Right cardiac atrium (tissue), 5 donors: ENCODE measurements at regions not wholly inside any gene's neighbourhood (a gene's known extent, or its start where the extent isn't known, plus 50 kb on each side); places are given as distances from the start of the nearest gene placed in this dataset.
"Not testable (repeated sequence)": the region's sequence is repeated elsewhere in the genome, so short reads cannot be mapped to it uniquely, and the experiment has no call there.

Experiments
- ATAC-seq, 2 donors: fragments of 200-7000 bp; cut with Tn5 transposase; one replicate each; pipeline versions ENCODE4 v1.8.0 to v1.9.1; 2020; ENCODE audit warnings: moderate library complexity in 2 of 2, mild to moderate bottlenecking in 1 of 2
- DNase-seq, 3 donors: peaks; one replicate each; pipeline ENCODE4 v3.0.0-alpha.2; 2020
- H3K27ac ChIP-seq: one replicate; pipeline ENCODE4 v1.5.1; 2013; ENCODE audit warnings: mild to moderate bottlenecking, low read length, control low read depth, moderate library complexity
- H3K27me3 ChIP-seq: one replicate; pipeline ENCODE4 v1.6.1; 2013; ENCODE audit not compliant: control insufficient read depth, insufficient read depth
- H3K4me1 ChIP-seq: one replicate; pipeline ENCODE4 v1.6.1; 2013; ENCODE audit warnings: low read length; ENCODE audit not compliant: control insufficient read depth, insufficient read depth
- H3K4me3 ChIP-seq: one replicate; pipeline ENCODE4 v1.5.1; 2013; ENCODE audit warnings: low read length, control low read depth
- H3K9me3 ChIP-seq: one replicate; pipeline ENCODE4 v1.6.1; 2013; ENCODE audit warnings: low read length; ENCODE audit not compliant: control insufficient read depth
- WGBS: extraction: QIAGEN DNeasy Blood & Tissue Kit; methylation state at CpG from one replicate; pipeline ENCODE4 v1.1.7; 2013; 5-methylcytosine and 5-hydroxymethylcytosine counted together
- intact Hi-C, 4 donors: fragments of 100-400 bp; cut with DNase I; formaldehyde crosslinking; loops; one replicate each; pipeline versions ENCODE4 v1.11.0 to v1.14.0; 2022 to 2023
- donor health status: healthy with polysubstance abuse.
- donor health status: DM: no; HTN: yes; CAD: no.
- donor health status: DM: no; HTN: no; CAD: no.
- donor health status: DM: no; HTN: yes; CAD: no; lungs with severe emphysema.
- donor health status: DM: yes; HTN: yes; CAD: no.

DNA sequence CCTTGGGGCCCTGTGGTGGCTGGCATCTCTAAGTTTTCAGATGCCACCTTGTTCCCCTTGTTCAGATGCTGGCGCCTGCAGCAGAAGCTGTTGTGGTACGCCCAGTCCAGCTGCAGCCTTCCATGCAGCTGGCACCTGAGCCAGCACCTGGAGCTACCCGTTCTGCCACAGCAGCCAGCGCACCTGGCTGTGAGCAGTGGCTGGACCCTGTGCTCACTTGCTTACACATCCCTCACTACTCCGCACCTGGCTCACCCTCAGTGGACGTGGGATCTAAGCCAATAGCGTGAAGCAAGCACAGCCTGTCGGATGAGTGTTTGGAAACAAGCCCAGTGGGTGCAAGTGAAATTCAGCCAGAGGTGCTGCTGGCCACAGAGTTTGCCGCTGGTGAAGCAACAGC, 607.5 kb upstream of the BCHE start:
- Histone ChIP-seq H3K27me3 (no peaks in the 10 kb centered on the region), H3K27ac (no peak overlapping the region), H3K9me3 (no peaks in the 10 kb centered on the region), H3K4me3 (no peak overlapping the region), H3K4me1 (no peaks in the 10 kb centered on the region)
- intact Hi-C loops, result no loop called here
- WGBS, result 89% methylated on average over 9 of the region's 9 CpGs
- ATAC-seq (no peak), DNase-seq (no peak)

DNA sequence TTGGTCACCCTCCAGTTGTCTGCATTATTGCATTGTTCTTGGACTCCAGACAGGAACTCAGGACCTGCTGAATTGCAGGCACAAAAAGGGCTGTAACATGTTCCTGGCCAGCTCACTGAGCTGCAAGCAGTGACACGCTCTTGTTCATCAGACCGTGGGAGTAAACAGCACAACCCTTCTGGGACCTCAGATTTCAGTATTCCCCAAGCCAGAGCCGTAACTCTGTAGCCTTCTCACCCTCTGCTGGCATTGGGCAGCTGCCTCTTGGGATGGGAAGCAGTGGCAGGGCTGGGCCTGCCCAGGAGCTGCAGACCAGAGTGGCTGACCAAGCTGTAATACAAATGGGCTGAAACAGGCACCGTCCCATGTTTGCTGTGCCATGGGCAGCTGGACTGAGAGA, 607.1 kb upstream of the BCHE start:
- Histone ChIP-seq H3K9me3 (no peaks in the 10 kb centered on the region), H3K27ac (no peak overlapping the region), H3K4me3 (no peak overlapping the region), H3K27me3 (no peaks in the 10 kb centered on the region), H3K4me1 (no peaks in the 10 kb centered on the region)
- no peak for ATAC-seq
- DNase-seq, result no peak
- intact Hi-C loops, result no loop called here
- WGBS, result 68% methylated on average over 4 of the region's 4 CpGs

DNA sequence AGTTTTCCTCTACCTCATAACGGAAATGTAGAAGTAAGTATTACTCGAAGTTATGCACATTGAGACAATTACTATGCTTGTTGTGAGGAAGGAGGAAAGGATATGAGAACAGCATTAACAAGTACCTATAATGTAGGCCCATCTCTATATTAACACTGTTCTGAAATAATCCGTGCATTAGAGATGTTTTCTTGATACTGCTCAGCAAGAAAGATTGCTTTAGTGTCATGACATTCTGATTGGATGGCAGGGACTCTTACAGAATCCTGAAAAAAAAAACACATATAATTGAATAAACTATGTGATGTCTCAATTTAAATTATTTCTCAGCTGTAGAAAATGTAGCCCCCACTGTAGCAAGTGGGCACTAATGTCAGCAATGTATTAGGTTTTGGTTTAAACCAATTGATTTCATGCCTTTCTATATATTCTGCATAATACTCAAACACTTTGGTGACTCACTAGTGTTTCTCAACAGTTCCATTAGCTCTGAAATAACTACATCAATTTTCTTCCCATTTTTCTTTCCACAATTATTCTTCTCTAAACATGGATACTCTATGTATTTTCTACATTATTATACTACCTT, 598.3 kb upstream of the BCHE start:
- Histone ChIP-seq H3K27me3 (no peaks in the 10 kb centered on the region), H3K27ac (no peak overlapping the region), H3K4me1 (no peaks in the 10 kb centered on the region), H3K9me3 (no peaks in the 10 kb centered on the region), H3K4me3 (no peak overlapping the region)
- DNase-seq (no peak), ATAC-seq (no peak)
- intact Hi-C loops, result no loop called here
- 82% methylated on average over 3 of the region's 3 CpGs for WGBS

DNA sequence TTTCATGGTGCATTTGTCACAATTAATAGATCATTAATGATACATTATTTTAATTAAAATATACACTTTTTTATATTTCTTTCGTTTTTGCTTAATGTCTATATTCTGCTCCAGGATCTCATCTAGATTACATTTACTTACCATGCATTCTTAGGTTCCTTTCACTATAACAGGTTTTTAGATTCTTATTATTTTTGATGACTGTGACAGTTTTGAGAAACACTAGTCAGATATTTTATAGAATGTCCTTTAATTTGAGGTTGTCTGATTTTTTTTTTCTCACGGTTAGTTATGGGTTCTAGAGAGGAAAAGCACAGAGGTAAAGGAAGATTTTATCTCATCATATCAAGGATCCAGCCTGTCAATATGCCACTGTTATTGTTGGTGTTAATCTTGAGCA, 595.8 kb upstream of the BCHE start:
- Histone ChIP-seq H3K4me3 (no peak overlapping the region), H3K27me3 (no peaks in the 10 kb centered on the region), H3K27ac (no peak overlapping the region), H3K9me3 (no peaks in the 10 kb centered on the region), H3K4me1 (no peaks in the 10 kb centered on the region)
- ATAC-seq (no peak), DNase-seq (no peak)
- WGBS, result 55% methylated on average over 2 of the region's 2 CpGs
- intact Hi-C loops, result no loop called here

DNA sequence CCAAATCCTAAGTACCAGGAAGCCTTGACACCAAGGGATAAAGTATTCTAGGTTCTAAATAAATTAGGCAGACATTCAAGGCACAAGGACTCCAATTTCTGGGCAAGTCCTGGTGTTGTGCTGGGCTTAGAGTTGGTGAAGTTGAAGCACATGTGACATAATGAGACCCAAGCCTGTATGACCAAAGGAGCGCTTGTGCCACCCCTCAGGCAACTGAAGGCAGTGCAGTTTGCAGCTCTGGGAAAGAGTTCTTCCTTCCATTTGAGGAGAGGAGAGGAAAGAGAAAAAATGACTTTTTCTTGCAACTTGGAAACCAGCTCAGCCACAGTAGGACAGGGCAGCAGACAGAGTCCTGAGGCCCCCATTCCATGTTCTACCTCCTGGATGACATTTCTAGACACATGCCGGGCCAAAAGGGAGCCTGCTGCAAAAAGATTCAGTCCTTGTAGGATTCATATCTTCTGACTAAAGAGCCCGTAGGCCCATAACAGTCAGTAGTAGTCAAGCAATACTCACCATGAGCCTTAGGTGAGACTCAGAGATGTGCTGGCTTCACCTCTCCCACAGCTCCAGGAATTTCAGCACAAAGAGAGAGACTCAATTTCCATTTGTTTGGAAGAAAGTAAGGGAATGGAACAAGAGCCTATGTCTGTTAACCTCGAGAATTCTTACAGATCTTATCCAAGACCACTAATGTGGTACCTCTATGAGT, 588.8 kb upstream of the BCHE start:
- 84% methylated on average over 4 of the region's 4 CpGs for WGBS
- H3K4me1 ChIP-seq, result no peaks in the 10 kb centered on the region
- no peaks in the 10 kb centered on the region for H3K27me3 ChIP-seq
- ATAC-seq (no peak), DNase-seq (no peak)
- H3K9me3 ChIP-seq, result no peaks in the 10 kb centered on the region
- intact Hi-C loops, result no loop called here
- H3K4me3 ChIP-seq, result no peak overlapping the region
- H3K27ac ChIP-seq, result no peak overlapping the region

DNA sequence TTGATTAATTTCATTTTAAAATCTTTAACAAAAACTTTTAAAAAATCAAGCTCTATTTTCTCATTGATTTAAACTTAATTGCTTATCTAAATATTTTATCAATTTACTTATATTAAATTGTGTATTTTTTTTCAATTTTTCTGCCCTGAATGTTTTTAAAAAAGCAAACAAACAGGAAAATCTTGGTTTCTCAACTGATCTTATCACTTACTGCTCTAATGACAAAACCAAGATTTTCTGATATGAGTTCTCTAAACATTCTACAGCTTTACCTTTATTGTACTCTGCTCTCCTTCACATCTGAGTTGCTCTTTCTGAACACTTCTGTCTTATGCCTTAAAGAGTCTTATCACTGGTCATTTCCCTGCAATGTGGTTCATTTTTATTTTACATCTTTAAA, 587.8 kb upstream of the BCHE start:
- no peaks in the 10 kb centered on the region for H3K9me3 ChIP-seq
- intact Hi-C loops, result no loop called here

DNA sequence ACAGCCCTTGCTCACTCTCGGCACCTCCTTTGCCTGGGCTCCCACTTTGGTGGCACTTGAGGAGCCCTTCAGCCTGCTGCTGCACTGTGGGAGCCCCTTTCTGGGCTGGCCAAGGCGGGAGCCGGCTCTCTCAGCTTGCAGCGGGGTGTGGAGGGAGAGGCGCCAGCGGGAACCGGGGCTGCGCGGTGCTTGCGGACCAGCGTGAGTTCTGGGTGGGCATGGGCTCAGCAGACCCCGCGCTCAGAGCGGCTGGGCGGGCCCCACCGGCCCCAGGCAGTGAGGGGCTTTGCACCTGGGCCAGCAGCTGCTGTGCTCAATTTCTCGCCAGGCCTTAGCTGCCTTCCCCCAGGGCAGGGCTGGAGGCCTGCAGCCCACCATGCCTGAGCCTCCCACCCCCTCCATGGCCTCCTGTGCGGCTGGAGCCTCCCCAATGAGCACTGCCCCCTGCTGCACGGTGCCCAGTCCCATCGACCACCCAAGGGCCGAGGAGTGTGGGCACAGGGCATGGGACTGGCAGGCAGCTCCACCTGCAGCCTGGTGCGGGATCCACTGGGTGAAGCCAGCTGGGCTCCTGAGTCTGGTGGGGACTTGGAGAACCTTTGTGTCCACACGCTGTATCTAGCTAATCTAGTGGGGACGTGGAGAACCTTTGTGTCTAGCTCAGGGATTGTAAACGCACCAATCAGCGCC, 586.7 kb upstream of the BCHE start:
- DNase-seq, H3K4me1 ChIP-seq, H3K27ac ChIP-seq, H3K27me3 ChIP-seq, ATAC-seq, H3K9me3 ChIP-seq, H3K4me3 ChIP-seq, intact Hi-C loops: not testable (repeated sequence)
- 89% methylated on average over 26 of the region's 26 CpGs for WGBS

More for the DNA sequence above, 587.8 kb upstream of the BCHE start:
- DNase-seq, result no peak
- Histone ChIP-seq H3K27ac (no peak overlapping the region), H3K4me1 (no peaks in the 10 kb centered on the region), H3K4me3 (no peak overlapping the region), H3K27me3 (no peaks in the 10 kb centered on the region)
- no peak for ATAC-seq

DNA sequence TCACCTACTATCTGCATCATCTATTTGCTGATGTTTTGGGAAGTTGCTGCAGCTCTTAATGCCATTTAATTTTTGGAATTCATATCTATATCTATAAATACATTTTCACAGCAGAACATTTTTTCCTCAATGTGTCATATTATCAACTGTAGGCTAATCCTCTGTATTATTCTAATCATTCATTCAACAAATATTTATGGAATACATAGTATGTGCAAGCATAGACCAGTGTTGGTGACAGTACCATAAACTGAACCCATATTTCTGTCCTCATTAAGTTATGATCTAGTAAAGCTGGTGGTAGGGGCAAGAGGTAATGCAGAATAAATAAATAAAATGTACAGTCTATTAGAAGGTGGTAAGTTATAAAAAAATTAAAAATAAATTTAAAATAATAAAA, 585.3 kb upstream of the BCHE start:
- H3K27ac ChIP-seq, result no peak overlapping the region
- H3K4me1 ChIP-seq, result no peaks in the 10 kb centered on the region
- no peak for DNase-seq
- no peaks in the 10 kb centered on the region for H3K27me3 ChIP-seq
- no peaks in the 10 kb centered on the region for H3K9me3 ChIP-seq
- intact Hi-C loops, result no loop called here
- no peak for ATAC-seq
- H3K4me3 ChIP-seq, result no peak overlapping the region

DNA sequence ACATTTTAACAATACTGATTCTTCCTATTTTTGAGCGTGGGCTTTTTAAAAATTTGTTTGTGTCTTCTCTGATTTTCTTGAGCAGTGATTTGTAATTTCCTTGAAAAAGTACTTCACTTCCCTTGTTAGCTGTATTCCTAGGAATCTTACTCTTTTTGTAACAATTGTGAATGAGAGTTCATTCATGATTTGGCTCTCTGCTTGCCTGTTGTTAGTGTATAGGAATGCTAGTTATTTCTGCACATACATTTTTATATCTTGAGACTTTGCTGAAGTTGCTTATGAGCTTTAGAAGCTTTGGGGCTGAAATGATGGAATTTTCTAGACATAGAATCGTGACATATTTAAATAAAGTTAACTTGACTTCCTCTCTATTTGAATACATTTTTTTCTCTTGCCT, 582.8 kb upstream of the BCHE start:
- no peak overlapping the region for H3K4me3 ChIP-seq
- H3K4me1 ChIP-seq, result no peaks in the 10 kb centered on the region
- intact Hi-C loops, result no loop called here
- no peaks in the 10 kb centered on the region for H3K27me3 ChIP-seq
- no peaks in the 10 kb centered on the region for H3K9me3 ChIP-seq
- ATAC-seq (no peak), DNase-seq (no peak)
- H3K27ac ChIP-seq, result no peak overlapping the region
- WGBS, result 64% methylated on average over 2 of the region's 2 CpGs

DNA sequence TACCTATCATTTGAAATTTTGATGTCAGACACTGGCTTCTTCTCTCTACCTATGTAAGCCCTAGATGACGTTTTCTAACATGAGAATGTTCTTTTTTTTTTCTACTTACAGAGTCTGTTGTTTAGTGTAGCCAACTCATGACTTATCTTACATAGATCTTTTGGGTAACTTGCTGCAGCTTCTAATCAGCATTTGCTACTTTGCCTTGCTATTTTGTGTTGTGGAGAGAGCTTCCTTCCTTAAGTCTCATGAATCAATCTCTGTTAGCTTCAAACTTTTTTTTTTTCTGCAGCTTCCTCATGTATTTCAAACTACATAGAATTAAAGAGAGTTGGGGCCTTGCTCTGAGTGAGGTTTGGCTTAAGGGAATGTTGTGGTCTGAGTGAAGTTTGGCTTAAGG, 568.7 kb upstream of the BCHE start:
- WGBS, result 27% methylated on average over 1 of the region's 1 CpG

DNA sequence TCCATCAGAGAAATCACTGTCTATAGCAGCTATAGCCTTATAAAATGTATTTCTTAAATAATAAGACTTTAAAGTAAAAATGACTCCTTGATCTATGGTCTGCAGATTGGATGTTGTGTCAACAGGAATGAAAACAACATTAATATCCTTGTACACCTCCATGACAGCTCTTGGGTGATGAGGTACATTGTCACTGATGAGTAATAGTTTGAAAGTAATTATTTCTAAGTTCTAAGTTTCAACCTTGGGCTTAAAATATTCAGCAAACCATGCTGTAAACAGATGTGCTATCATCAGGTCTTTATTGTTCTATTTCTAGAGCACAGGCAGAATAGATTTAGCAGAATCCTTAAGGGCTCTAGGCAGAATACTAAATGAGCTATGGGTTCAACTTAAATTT, 568.2 kb upstream of the BCHE start:
- Histone ChIP-seq H3K4me1 (no peaks in the 10 kb centered on the region), H3K4me3 (no peak overlapping the region), H3K9me3 (no peaks in the 10 kb centered on the region), H3K27me3 (no peaks in the 10 kb centered on the region), H3K27ac (no peak overlapping the region)
- DNase-seq, result no peak
- ATAC-seq, result no peak
- intact Hi-C loops, result no loop called here

More for the DNA sequence above, 568.7 kb upstream of the BCHE start:
- H3K27ac ChIP-seq, result no peak overlapping the region
- ATAC-seq (no peak), DNase-seq (no peak)
- no peak overlapping the region for H3K4me3 ChIP-seq
- no peaks in the 10 kb centered on the region for H3K4me1 ChIP-seq
- no peaks in the 10 kb centered on the region for H3K9me3 ChIP-seq
- H3K27me3 ChIP-seq, result no peaks in the 10 kb centered on the region
- intact Hi-C loops, result no loop called here
